Upper lobe of left lung (tissue), 6 donors: ENCODE measurements at regions not wholly inside any gene's neighbourhood (a gene's known extent, or its start where the extent isn't known, plus 50 kb on each side); places are given as distances from the start of the nearest gene placed in this dataset.

Experiments used
- ATAC-seq, 2 donors: fragments of 200-7000 bp; cut with Tn5 transposase; one replicate each; pipeline ENCODE4 v1.9.1; 2022; ENCODE audit warnings: mild to moderate bottlenecking in 2 of 2, moderate library complexity in 2 of 2; ENCODE audit not compliant: low FRiP score in 2 of 2
- DNase-seq, 2 donors: peaks; one replicate each; pipeline ENCODE4 v3.0.0-alpha.2; 2019 to 2020
- H3K27ac ChIP-seq, 4 donors: fragments of 200-600 bp; sonication (generic); one replicate each; pipeline ENCODE4 v1.5.1; 2016 to 2019
- H3K27me3 ChIP-seq, 4 donors: fragments of 200-600 bp; sonication (generic); one replicate each; pipeline ENCODE4 v1.5.1; 2017 to 2019
- H3K36me3 ChIP-seq, 4 donors: fragments of 200-600 bp; sonication (generic); one replicate each; pipeline ENCODE4 v1.5.1; 2016 to 2019
- H3K4me1 ChIP-seq, 4 donors: fragments of 200-600 bp; sonication (generic); one replicate each; pipeline ENCODE4 v1.5.1; 2018 to 2019
- H3K4me3 ChIP-seq, 4 donors: fragments of 200-600 bp; sonication (generic); one replicate each; pipeline ENCODE4 v1.5.1; 2017 to 2019; ENCODE audit warnings: mild to moderate bottlenecking in 2 of 4, moderate library complexity in 1 of 4
- H3K9me3 ChIP-seq, 4 donors: fragments of 200-600 bp; sonication (generic); one replicate each; pipeline ENCODE4 v1.5.1; 2018 to 2019
- EP300 ChIP-seq, 4 donors: sonication (generic); formaldehyde crosslinking; IDR thresholded peaks; one replicate each; pipeline ENCODE4 v1.5.1; 2017; ENCODE audit warnings: antibody characterized with exemption in 4 of 4, control low read depth in 2 of 4
- POLR2A ChIP-seq, 4 donors: fragments of 450-650 bp; IDR thresholded peaks; one replicate each; pipeline ENCODE4 v1.5.1; 2016 to 2017; ENCODE audit warnings: antibody characterized with exemption in 4 of 4, mild to moderate bottlenecking in 2 of 4
- POLR2AphosphoS5 ChIP-seq, 2 donors: sonication (generic); formaldehyde crosslinking; IDR thresholded peaks; one replicate each; pipeline ENCODE4 v1.5.1; 2017; ENCODE audit warnings: antibody characterized with exemption in 2 of 2
- WGBS, 2 donors: methylation state at CpG; one replicate each; pipeline ENCODE4 v1.1.5; 2017 to 2018; 5-methylcytosine and 5-hydroxymethylcytosine counted together
- TF ChIP-seq, protein P1 (sequence below), 6 experiments: fragments of 450-650 bp in 4 of 6; fragments of 200-600 bp in 2 of 6; sonication (generic) in 2 of 6; IDR thresholded peaks; one replicate each; pipeline ENCODE4 v1.5.1; 2016 to 2019; ENCODE audit warnings: antibody characterized with exemption in 6 of 6
- donor health status: DM: no; HTN: no; CAD: no; lungs with moderate emphysema.
- donor health status: DM: no; HTN: yes; CAD: no; lungs with severe emphysema.

DNA sequence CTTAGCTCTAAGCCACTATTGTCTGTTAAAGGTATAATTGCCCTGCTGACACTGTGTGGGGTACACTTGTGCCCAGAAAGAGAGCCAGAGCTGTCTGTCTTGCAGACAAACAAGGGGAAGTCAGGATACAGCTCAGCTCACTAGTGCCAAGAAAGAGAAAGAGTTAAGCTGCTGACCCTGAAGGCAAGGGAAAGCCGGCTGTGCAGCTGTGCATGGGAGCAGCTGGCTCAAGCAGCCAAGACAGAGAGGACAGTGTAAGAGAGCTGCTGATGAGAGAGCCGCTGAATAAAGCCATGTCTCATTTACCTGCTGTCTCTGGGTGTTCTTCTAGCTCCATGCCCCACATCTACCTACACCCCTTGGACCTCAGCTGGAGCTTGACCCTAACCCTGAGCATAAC lies 428.1 kb upstream of the NAALADL2 start:
- no peaks in the 10 kb centered on the region for H3K36me3 ChIP-seq
- DNase-seq (no peak), ATAC-seq (no peak)
- H3K27ac ChIP-seq = no peak overlapping the region
- no peaks in the 10 kb centered on the region for H3K9me3 ChIP-seq
- no peaks in the 10 kb centered on the region for H3K4me1 ChIP-seq
- WGBS, 2 donors = 81 to 91% methylated on average over 2 of the region's 2 CpGs
- TF ChIP-seq EP300 (IDR thresholded peaks at IDR 0.05) (no peak), POLR2AphosphoS5 (IDR thresholded peaks at IDR 0.05) (no peak), POLR2A (IDR thresholded peaks at IDR 0.05) (no peak)
- TF ChIP-seq, protein P1, sequence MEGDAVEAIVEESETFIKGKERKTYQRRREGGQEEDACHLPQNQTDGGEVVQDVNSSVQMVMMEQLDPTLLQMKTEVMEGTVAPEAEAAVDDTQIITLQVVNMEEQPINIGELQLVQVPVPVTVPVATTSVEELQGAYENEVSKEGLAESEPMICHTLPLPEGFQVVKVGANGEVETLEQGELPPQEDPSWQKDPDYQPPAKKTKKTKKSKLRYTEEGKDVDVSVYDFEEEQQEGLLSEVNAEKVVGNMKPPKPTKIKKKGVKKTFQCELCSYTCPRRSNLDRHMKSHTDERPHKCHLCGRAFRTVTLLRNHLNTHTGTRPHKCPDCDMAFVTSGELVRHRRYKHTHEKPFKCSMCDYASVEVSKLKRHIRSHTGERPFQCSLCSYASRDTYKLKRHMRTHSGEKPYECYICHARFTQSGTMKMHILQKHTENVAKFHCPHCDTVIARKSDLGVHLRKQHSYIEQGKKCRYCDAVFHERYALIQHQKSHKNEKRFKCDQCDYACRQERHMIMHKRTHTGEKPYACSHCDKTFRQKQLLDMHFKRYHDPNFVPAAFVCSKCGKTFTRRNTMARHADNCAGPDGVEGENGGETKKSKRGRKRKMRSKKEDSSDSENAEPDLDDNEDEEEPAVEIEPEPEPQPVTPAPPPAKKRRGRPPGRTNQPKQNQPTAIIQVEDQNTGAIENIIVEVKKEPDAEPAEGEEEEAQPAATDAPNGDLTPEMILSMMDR (IDR thresholded peaks at IDR 0.05) = no peak
- no peak overlapping the region for H3K4me3 ChIP-seq
- no peaks in the 10 kb centered on the region for H3K27me3 ChIP-seq

DNA sequence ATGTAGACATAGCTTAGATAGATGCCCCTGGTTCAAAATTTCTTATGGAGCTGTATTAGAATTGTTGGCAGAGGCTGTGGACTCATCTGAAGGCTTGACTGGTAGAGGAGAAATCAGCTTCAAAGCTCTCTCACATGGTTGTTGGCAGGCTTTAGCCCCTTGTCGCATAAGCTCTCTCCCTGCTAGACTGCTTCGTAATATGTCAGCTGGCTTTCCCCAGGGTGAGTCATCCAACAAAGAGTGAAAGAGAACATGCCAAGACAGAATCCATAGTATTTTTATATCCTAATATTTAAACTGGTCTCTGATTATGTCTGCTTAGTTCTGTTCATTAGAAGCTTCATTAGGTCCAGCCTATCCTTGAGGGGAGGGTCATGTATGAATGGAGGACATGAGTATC lies 427.4 kb upstream of the NAALADL2 start:
- Histone ChIP-seq H3K4me3 (no peak overlapping the region), H3K27ac (no peak overlapping the region), H3K9me3 (no peaks in the 10 kb centered on the region), H3K4me1 (no peaks in the 10 kb centered on the region), H3K27me3 (no peaks in the 10 kb centered on the region), H3K36me3 (no peaks in the 10 kb centered on the region)
- ATAC-seq = no peak
- TF ChIP-seq EP300 (IDR thresholded peaks at IDR 0.05) = no peak
- no peak for TF ChIP-seq POLR2AphosphoS5 (IDR thresholded peaks at IDR 0.05)
- 90 to 91% methylated on average over 2 of the region's 2 CpGs for WGBS, 2 donors
- no peak for DNase-seq

DNA sequence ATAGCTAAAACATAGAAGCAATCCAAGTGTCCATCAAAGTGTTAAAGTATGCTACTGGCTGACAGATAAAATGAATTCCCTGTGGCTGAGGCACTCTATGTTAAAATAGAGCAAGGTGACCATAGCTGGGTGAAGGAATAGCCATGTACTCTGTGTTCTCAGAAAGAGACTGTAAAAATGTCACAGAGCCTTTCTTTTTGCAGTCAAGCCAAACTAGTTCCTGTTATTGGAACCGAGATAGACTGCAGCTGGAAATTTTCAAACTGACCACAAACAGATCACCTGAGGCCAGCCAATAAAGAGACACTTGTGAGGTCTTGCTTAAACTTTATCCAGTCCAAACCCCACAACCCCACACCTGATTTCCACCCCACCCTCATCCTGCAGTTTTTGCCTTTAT lies 422.8 kb upstream of the NAALADL2 start:
- 33 to 38% methylated on average over 1 of the region's 1 CpG for WGBS, 2 donors
- no peak for DNase-seq
- H3K36me3 ChIP-seq = no peaks in the 10 kb centered on the region

DNA sequence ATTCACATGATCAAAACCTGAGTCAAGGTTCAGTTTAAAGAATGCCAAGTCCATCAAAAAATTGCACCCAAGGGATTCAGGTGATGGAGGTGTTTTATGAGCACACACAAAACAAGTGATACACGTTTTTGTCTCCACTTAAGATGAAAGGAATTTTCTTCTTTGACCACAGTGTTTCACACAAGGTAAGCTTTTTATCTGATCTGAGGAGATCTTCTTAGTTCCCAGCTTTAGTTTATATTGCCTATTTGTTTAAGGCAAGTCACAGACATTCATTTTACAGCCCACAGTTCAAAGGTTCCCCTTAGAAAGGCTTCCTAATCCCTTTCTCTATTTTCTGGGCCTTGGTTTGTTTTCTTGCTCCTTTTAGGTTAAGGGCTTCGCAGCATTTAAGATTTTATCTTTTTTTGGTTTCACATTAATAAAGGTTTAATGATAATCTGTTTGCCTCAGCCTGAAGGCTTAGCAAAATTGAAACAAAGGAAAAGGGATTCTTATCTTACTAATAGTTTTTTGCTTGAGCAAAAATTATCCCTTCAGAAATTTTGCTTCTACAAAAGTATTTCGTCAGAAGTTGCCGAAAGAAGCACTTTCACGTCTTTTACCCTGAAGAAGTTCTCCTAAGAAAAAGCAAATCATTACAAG lies 420.5 kb upstream of the NAALADL2 start:
- H3K4me1 ChIP-seq = peaks cover 6 to 21% (median 11%) of the 10 kb centered on the region in 4 donors
- no peaks in the 10 kb centered on the region for H3K36me3 ChIP-seq
- no peaks in the 10 kb centered on the region for H3K27me3 ChIP-seq
- peak overlapping the region in 1 of 4 donors; percentile 43 for H3K27ac ChIP-seq
- WGBS, 2 donors = 70 to 73% methylated on average over 5 of the region's 5 CpGs
- H3K4me3 ChIP-seq = no peak overlapping the region
- DNase-seq = no peak
- TF ChIP-seq POLR2AphosphoS5 (IDR thresholded peaks at IDR 0.05) (no peak), EP300 (IDR thresholded peaks at IDR 0.05) (no peak), POLR2A (IDR thresholded peaks at IDR 0.05) (no peak)
- TF ChIP-seq, protein P1 (IDR thresholded peaks at IDR 0.05) = no peak
- no peaks in the 10 kb centered on the region for H3K9me3 ChIP-seq
- ATAC-seq = no peak

More for the DNA sequence above, 422.8 kb upstream of the NAALADL2 start:
- Histone ChIP-seq H3K4me3 (no peak overlapping the region), H3K4me1 (peaks cover 6 to 14% (median 9%) of the 10 kb centered on the region in 4 donors), H3K9me3 (no peaks in the 10 kb centered on the region), H3K27ac (no peak overlapping the region), H3K27me3 (no peaks in the 10 kb centered on the region)
- no peak for ATAC-seq
- TF ChIP-seq, protein P1 (IDR thresholded peaks at IDR 0.05) = no peak
- no peak for TF ChIP-seq POLR2AphosphoS5 (IDR thresholded peaks at IDR 0.05)
- no peak for TF ChIP-seq POLR2A (IDR thresholded peaks at IDR 0.05)
- TF ChIP-seq EP300 (IDR thresholded peaks at IDR 0.05) = no peak

DNA sequence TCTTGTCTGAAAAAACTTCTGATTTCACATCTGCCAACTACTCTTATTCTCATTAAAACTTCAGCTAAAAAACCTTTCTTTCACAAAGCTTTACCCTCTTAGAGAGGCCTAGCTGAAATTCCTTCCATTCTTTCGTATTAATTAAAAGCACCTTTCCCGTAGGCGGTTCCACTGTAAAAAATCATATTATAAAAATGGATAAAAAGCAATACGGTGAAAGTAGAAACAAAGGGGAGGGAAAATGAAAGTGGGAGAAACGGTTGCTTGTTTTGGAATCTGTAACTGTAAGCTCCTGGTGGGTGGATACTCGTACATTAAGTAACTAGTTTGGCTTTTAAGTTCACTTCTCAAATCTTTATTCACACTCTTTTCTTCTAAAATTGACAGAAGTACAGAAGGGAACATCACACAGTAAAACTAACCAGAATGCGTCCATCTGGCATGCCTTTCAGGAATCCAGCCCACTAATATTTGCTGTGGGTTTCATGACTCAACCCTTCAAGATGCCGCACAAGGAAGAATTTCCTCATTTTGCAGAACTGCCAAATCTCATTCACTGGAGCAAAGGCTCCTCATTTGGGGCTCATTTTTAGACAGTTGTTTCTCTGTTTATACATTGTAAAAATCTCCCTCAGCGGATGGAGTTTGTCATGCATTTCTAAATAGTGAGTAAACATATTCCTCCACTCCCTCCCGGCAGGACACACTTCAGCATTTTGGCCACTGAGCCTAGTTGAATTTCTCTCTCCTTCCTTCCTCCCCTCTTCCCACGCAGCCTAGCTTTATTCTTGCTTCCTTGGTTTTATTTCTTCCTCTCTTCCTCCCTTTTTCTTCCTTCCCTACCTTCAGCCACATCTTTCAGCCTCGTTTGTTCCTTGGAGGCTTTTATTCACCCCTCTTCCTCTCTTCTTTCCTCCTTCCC lies 419.5 kb upstream of the NAALADL2 start:
- Histone ChIP-seq H3K36me3 (no peaks in the 10 kb centered on the region), H3K9me3 (no peaks in the 10 kb centered on the region), H3K27me3 (no peaks in the 10 kb centered on the region), H3K4me1 (peaks cover 6 to 21% (median 11%) of the 10 kb centered on the region in 4 donors), H3K27ac (peak overlapping the region; percentile 77 to 95 (median 94)), H3K4me3 (peak overlapping the region; percentile 19 to 87 (median 75))
- WGBS, 2 donors = 28 to 37% methylated on average over 12 of the region's 12 CpGs
- DNase-seq (peak in 1 of 2 donors; percentile 27), ATAC-seq (peak; percentile 37 to 71)
- no peak for TF ChIP-seq POLR2AphosphoS5 (IDR thresholded peaks at IDR 0.05)
